Gastroesophageal sphincter (tissue), 3 donors: ENCODE measurements at regions not wholly inside any gene's neighbourhood (a gene's known extent, or its start where the extent isn't known, plus 50 kb on each side); places are given as distances from the start of the nearest gene placed in this dataset.

Source experiments
- POLR2AphosphoS5 ChIP-seq: sonication (generic); formaldehyde crosslinking; IDR thresholded peaks from one replicate; pipeline ENCODE4 v1.6.1; 2017; ENCODE audit warnings: antibody characterized with exemption
- TF ChIP-seq, protein P1 (sequence below), 4 experiments: fragments of 200-600 bp in 2 of 4; fragments of 450-650 bp in 2 of 4; sonication (generic) in 1 of 4; IDR thresholded peaks; one replicate each; pipeline ENCODE4 v1.5.1; 2017 to 2019; ENCODE audit warnings: antibody characterized with exemption in 4 of 4, mild to moderate bottlenecking in 2 of 4, moderate library complexity in 2 of 4

DNA sequence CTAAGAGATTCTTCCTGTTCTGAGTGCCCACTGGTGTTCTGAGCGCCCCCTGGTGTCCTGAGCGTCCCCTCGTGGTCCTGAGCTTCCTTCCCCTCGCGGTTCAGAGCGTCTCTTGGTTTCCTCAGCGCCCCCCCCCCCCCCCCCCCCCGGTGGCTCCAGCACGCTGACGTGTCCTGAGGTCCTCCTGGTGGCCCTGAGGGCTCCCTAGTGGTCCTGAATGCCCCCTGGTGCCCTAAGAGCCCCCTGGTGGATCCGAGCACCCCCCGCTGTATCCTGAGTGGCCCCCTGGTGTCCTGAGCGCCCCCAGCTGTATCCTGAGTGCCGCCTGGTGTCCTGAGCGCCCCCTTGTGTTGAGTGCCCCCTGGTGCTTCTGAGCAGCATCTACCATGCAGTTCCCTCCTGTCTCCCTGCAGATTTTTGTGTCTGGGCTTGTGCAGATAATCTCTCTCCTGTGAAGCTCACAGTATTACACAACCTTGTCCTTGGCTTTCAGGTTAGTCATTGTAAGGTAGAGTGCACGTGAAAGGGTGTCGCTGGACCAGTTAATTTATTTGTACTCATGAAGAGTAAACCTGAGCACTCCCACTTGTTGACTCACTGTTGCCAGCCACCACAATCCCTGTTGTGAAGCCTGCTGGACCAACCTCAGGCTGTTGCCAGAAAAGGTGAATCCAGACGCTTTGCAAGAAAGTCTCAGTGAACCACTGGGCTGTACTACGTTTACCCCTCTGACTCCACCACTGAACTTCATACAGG is 1168.4 kb downstream of the TMEM121 start:
- TF ChIP-seq, protein P1, sequence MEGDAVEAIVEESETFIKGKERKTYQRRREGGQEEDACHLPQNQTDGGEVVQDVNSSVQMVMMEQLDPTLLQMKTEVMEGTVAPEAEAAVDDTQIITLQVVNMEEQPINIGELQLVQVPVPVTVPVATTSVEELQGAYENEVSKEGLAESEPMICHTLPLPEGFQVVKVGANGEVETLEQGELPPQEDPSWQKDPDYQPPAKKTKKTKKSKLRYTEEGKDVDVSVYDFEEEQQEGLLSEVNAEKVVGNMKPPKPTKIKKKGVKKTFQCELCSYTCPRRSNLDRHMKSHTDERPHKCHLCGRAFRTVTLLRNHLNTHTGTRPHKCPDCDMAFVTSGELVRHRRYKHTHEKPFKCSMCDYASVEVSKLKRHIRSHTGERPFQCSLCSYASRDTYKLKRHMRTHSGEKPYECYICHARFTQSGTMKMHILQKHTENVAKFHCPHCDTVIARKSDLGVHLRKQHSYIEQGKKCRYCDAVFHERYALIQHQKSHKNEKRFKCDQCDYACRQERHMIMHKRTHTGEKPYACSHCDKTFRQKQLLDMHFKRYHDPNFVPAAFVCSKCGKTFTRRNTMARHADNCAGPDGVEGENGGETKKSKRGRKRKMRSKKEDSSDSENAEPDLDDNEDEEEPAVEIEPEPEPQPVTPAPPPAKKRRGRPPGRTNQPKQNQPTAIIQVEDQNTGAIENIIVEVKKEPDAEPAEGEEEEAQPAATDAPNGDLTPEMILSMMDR (IDR thresholded peaks at IDR 0.05) = no peak
- TF ChIP-seq POLR2AphosphoS5 = no peak
